B cell (primary cell): ENCODE measurements at regions not wholly inside any gene's neighbourhood (a gene's known extent, or its start where the extent isn't known, plus 50 kb on each side); places are given as distances from the start of the nearest gene placed in this dataset.

Experiments
- EZH2 ChIP-seq: IDR thresholded peaks from 2 replicates; pipeline ENCODE4 v1.6.1; 2012; ENCODE audit warnings: borderline replicate concordance, low read depth, mild to moderate bottlenecking, moderate library complexity, low read length; ENCODE audit not compliant: insufficient read depth, poor library complexity, severe bottlenecking
- TF ChIP-seq, protein P1 (sequence below): fragments of 200-600 bp; IDR thresholded peaks from one replicate; pipeline ENCODE4 v1.8.0; 2022; ENCODE audit warnings: antibody characterized with exemption, mild to moderate bottlenecking

DNA sequence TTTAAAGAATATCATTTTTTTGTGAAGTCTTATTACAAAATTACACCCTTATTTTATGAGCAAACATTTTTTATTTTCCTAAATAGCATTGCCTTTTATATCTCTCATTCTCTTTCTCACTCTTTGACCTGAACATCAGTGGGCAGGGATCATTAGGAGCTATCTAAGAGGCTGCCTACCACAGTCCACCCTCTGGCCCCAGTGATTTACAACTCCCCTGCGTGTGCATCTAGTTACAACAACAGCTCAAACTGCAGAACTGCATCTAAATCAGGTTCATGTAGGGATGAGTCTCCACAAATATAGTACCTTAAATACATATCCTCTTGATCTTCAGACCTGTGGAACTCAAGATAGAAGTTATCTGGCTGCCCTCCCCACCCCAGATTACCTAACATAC lies 172.4 kb upstream of the CXCR4 start:
- TF ChIP-seq EZH2, result no peak
- TF ChIP-seq, protein P1, sequence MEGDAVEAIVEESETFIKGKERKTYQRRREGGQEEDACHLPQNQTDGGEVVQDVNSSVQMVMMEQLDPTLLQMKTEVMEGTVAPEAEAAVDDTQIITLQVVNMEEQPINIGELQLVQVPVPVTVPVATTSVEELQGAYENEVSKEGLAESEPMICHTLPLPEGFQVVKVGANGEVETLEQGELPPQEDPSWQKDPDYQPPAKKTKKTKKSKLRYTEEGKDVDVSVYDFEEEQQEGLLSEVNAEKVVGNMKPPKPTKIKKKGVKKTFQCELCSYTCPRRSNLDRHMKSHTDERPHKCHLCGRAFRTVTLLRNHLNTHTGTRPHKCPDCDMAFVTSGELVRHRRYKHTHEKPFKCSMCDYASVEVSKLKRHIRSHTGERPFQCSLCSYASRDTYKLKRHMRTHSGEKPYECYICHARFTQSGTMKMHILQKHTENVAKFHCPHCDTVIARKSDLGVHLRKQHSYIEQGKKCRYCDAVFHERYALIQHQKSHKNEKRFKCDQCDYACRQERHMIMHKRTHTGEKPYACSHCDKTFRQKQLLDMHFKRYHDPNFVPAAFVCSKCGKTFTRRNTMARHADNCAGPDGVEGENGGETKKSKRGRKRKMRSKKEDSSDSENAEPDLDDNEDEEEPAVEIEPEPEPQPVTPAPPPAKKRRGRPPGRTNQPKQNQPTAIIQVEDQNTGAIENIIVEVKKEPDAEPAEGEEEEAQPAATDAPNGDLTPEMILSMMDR, result no peak
